Activated T-cell treated with anti-CD3 and anti-CD28 coated beads, Interleukin-2, amount 50 U/mL, for 48 hours (primary cell): ENCODE measurements at regions not wholly inside any gene's neighbourhood (a gene's known extent, or its start where the extent isn't known, plus 50 kb on each side); places are given as distances from the start of the nearest gene placed in this dataset.

Source experiments
- DNase-seq, 2 experiments: peaks; one replicate each; pipeline ENCODE4 v3.0.0-alpha.2; 2020

DNA sequence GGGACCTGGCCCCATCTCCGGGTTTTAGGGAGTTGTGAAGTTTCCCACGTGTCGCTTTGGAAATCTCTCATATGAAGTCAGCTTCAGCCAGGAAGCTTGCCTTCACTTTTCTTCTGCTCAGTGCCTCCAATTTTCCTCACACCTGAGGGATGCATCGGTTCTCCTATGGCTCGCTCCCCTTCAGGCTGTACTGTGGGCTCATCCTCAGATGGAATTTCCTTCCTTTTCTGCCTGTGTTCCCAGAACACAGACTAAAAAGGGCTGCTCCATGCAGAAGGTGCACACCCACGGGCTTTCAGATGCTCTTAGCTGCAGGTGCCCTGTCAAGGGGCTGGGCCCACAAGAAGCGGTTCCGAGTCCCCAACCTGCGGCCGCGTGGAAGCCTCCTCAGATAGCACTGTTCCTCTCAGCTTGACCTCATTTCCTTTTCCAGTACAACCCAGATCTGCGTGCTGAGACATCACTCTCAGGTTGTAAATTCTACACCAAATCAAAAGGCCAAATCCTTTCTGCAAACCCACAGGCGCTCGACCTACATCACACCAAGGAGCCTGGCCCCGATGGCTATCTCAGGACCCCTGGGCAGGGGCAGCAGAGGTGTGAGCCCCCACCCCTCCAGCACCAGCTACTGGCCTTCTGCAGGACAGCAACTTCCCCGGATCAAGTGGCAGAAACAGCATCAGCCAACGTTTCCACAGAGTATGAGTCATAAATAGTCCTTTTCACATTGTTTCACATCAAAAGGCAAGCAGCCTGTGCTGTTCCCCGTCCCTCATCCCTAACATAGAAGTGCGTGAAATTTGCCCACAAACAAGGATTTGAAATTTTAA lies 275.9 kb downstream of the ZNF536 start:
- no peak for DNase-seq

DNA sequence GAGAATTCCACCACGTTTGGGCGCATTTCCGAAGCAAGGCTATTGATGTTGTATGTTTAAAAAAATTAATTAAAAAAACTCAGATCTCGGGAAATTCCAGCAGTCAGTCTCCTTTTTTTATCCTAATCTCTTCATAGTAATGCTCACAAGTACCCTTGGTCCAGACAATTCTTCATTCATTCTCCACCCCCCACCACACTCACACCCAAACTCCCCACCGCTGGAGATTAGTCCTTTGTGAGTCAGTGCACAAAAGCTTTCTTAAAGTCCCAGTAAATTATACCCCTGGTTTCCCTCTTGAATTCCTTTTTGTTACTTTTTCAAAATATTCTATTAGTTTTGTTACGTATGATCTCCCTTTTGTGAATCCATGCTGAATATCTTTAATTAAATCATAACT lies 274.6 kb downstream of the ZNF536 start:
- no peak for DNase-seq

DNA sequence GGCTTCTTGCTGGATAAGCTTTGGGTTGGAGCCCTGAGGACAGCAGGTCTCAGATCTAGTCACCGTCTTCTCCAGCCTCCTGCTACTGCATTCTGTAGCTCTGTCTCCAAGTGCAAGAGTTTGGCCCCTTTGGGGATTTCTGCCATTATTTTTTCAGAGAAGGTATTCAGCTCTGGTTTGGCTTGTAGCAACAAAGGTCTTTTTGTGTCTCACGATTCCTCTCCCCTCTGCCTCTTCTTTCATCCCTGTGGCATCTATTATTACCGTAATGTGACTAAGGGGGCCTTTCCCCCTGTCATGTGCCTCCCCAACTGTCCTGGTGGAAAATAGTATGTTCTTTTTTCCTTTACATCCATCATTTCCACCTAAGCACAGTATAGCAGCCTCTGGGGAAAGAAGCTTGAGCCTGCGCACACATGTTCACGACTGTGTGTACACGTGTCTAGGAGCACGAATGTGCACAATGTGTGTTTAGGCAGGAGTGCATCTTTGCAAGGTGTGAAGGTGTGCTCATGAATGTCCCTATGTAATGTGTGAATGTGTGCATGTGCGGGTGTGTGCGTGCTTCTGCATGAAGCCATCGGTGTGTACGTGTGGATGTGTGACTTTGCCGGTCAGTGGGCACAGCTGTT lies 273.9 kb downstream of the ZNF536 start:
- no peak for DNase-seq

DNA sequence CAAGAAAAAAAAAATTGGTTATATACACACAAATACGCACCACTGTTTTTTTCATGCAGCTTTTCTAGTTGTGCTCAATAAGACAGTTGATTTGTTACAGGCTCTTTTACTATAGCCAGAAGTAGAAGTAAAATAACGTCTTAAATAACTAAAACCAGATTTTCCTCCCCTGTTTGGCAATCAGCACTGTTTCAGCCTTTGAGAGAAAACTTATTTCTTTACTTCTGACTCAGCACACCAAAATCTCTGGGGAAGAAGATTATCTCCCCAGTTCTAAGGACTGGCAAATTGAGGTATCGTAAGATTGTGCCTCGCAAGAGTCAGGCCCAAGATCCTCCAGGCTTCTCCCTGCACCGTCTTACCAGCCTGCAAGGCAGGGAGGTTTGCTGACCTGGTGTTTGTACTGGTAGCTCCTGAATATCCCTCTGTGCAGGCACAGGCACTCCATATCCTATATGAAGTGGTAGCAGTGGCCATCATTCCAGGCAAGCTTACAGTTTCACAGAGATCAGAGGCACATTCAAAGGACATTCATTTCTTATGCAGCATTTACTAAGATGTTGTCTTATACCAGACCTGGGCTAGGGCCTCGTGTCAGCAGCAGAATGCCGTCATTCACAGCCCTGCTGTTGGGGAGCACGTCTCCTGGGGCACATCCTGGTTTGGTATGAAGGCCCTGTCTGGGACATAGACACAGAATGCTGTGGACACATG lies 268.2 kb downstream of the ZNF536 start:
- DNase-seq: no peak

DNA sequence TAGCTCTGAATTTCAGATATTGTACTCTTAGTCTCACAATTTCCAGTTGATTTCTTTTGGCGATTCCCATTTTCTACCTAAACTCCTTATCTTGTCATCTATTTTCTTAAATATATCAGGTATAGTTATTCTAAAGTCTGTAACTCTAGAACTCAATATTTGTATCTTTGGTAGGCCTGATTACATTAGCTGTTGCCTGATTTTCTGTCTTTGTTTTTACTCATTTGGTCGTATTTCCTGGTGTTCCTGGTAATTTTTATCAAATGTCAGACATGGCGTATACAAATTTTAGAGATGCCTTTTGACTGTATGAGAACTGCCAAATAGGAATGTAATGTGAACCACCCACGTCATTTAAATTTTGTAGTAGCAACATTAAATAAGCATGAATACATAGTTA lies 266.7 kb downstream of the ZNF536 start:
- DNase-seq: no peak

DNA sequence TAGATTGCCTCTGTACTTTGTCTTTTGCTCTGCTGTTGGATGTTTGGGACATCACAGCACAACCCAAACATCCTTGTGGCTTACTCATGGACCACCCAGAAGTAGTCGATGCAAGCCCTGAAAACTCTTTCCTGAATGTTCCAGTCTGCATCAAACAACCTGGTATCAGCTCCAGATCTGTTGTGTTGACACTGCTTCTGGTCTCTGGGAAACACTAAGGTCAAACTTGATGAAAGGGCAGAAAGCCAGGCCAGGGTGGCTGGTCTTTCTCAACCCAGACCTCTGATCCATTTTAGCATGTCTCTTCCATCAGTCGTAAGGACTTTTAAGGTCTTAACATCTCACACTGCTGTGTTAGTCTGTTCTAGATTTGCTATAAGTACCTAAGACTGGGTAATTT lies 265.7 kb downstream of the ZNF536 start:
- DNase-seq: no peak

DNA sequence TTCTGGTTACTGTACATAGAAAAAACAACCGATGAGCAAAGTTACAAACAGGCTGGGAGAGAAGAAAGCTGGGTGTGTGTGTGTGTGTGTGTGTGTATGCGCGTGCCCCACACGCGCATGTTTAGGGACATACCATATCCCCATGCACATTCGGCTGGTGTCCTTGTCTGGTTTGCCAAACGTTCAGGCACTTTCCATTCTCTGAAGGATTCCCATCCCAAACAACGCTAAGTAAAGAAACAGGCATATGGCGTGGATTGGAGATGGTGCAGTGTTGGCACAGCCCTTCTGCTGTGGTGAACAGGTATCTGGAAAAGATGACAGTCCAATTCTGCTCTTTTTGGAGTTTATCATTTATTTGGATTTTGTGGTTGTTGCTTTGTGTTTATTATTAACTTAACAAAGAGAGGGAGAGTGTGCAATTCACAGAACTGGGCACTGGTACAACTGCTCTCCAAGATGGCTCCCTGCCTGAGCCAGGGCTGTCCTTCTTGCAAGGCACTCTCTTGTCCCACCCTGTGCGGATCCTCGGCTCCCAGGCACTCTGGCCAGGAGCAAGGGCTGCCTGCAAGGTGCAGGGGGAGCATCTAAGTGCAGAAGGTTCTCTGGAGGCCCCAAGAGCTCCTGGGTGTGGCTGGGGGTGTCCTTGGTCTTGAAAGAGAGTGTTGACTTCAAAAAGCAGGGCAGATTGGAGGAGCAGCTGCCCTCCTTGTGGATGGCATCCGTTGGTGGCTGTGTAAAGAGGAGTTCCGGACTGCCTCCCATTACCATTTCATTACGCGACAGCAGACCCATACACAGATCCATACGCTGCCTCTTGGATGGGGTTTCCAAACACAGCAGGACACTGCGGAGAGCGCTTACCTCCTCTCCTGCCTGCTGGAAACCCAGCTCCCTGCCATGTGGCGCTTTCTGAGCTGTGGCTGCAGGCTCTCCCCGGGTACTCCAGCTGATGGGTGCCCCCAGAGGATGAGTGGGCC lies 263.1 kb downstream of the ZNF536 start:
- no peak for DNase-seq

DNA sequence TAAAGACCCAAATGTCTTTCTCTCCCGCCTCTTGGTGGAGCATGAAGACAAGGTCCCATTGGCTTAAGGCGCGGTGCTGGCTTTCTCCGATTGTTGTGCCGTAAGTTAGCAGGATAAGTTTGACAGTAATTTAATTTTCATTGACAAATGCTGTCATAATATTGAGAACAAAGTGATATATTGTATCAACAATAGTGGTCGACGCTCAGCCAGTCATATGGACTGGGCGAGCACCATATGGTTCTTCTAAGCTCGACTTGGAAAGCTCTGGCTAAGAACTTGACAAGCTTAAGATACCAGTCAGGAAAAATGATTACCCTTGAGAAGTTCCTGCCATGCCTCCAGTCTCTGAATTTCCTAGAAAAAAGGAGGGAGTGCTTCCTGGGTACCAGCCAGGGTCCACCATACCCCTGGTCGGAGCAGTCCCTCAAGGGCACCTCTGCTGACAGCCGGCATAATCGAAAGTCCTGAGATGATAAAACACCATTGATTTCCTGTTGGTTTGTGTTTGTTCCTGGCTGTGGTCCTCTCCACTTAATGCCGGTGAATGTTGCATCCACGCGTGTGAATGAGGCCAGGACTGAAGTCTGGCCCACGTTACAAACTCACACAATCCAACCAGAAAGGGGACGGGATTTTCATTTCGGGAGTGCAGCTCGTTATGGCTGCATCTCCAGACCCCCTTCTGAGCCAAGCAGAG lies 262.1 kb downstream of the ZNF536 start:
- no peak for DNase-seq

DNA sequence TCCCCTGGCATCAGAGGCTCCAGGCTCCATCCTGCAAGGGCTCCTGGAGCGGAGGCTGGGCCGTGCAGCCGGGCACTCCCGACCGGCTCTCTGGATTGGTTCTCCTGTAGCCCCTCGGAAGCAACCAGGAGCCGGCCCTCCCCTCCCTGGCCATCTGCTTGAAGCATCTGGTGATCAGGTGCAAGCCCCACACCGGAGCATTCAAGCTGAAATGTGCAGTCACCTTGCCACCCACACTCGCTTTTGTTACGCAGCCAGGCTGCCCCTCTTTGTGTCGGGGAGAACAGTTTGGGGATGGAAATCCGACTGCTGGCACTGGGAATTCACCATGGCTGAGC lies 258.8 kb downstream of the ZNF536 start:
- DNase-seq: no peak

DNA sequence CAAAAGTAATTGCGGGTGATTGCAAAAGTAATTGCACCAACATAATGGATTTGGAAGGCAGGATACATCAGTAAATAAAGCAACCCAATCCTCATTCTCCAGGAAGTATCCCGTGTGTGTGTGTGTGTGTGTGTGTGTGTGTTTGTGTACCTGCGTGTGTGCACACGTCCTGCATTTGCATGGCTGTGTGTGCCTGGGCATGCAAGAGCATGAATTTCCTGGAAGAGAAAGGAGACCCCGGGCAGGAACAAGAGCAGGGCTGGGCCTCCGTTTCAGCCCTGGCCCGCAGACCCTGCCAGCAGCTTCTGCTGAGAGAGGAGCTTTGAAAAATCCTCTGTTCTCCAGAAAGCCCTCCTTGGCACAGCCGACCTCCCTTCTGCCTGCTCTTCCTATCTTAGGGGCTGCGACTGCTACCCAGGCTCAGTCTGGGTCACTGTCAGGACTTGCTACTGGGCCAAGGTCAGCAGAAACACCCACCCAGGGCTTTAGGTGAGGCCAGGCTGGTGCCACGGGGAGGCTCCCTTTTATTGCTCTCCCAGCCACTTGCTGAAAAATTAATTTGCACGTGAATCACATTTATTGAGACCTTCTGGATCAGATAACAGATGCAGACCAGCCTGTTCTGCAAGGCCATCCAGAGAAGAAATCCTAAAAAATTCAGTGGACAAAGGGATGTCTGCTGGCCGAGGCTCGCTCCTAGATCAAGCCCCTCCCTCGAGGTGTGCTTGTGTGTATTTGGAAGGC lies 258.3 kb downstream of the ZNF536 start:
- no peak for DNase-seq

DNA sequence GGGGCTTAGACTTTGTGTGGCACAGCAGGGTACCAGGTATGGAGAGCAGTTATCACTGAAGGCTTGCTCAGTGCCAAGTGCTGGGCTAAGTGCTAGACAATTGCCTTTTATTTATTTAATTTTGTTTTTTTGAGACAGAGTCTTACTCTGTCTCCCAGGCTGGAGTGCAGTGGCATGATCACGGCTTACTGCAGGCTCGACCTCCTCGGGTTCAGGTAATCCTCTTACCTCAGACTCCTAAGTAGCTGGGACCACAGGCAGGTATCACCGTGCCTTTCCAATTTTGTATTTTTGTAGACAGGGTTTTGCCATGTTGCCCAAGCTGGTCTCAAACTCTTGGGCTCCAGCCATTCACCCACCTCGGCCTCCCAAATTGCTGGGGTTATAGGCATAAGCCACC lies 256.9 kb downstream of the ZNF536 start:
- DNase-seq: no peak

DNA sequence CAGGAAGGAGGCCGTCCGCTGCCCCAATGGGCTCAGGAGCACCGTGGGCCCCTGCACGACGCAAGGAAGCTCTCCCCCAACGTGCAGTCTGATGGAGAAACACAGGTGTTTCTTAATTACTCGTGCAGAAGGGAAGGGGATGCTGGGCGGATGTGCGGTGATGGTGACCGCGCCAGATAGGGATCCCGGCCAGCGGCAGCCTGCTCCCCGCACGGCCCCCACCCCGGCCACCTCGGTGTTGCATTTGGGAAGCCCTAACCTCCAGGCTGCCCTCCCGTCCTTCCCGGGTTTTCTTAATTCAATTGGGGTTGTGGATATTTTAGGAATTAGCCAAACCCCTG lies 254.4 kb downstream of the ZNF536 start:
- no peak for DNase-seq

DNA sequence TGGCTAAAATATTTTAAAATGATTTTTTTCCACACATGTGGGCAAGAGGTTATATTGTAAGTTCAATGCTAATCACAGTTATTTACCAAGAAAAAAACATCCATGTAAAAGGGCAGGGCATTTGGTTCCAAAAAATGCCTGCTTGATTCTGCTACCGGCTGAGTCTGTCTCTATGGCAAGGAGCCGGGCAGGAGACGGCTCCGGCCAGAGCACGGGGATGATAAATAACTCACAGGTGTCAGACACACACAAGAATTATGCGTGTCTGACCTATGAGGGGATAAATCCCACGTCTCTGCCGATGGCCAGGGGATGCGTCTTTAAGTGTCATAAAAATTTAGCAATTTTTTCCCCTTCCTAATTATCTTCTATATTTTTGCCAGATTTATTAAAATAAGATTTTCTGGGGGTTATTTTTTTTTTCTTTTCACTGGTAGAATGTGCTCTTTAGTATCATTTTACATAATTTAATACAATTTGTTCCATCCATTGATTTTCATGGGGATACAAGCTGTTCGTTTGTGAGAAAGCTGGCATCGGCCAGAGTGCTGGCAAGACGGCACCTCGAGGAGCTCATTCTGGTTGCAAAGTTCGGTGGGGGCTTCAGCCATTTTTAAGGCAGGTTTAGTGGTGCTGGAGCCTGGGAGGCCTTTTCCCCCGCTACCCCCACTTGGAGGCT lies 253.9 kb downstream of the ZNF536 start:
- no peak for DNase-seq

DNA sequence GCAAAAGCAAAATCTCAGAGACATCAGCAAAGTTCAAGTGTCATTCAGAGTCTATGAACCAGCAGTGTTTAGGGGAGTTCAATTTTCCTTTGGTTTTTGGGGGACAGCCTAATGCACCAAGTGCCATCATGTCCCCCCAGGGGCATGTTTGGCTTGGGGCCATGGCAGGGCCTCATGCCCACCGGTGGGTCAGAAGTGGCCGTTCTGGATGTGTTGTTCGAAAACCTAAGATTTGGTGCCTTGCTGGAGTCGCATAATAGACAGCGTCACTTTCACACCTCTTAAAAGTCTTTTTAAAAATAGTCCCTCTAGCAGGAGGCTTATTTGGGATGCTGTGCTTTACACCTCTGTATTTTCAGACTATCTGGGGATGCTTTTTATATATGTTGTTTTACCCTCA lies 250.1 kb downstream of the ZNF536 start:
- no peak for DNase-seq

DNA sequence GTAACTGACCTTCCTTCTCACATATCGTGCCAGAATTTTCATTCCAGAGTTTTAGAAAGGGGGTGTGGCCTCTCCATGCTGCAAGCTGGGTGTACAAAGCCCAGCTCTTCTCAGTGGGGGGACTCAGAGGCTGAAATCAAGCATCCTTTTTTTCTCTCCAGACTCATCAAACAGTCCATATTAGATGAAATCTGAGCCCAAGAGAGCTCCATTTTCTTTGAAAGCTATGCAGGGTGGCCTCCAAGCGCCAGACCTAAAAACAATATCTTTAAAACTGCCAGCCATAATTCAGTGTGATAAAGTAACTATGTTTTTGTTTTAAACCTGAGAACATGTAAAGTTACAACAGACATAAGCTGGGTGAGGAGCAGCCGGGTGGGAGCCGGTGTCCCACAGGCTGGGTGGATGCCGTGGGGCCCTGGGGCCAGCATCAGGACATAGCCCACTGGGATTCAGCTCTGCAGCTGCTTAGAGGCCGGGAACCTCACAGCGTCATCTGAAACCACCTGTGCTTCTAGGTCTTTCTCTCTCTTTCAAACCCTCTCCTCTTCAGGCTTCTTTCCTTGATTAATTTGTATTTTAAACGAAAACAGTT lies 249.2 kb downstream of the ZNF536 start:
- DNase-seq: no peak

DNA sequence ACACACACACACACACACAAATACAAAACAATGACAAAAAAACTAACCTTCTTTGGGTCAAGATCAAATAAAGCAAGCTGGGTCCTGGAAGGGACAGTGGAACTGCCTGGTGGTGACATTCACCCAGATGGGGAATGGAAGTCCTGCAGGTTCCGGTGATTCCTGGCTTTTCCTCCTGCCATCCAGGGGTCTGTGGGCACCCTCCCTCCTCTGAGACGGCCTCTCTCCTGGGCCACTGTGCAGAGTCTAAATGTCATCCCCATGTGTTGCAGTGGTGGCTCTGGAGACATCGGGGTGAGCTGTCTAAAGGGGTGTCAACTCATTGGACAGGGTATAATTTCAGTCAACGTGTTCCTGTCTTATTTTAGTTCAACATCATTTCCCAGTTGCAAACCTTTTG lies 248.2 kb downstream of the ZNF536 start:
- DNase-seq: no peak

DNA sequence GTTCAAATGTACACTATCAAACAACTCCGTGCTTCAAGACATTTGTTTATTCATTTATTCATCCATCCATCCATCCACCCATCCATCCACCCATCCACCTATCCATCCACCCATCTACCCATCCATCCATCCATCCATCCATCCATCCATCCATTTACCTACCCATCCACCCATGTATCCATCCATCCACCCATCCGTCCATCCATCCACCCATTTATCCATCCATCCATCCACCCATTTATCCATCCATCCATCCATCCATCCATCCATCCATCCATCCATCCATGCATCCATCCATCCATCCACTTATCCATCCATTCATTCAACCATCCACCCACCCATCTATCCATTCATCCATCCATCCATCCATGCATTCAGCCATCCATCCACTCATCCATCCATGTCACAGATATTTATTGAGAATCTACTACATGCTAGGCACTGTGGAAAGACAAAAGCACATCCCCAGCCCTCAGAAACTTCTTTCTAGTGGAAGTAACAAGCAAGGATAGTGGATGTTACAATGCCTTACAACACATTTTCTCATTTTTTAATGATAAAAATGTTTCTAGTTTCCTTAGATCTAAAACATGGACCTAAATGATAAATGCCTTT lies 237.6 kb downstream of the ZNF536 start:
- DNase-seq: no peak

DNA sequence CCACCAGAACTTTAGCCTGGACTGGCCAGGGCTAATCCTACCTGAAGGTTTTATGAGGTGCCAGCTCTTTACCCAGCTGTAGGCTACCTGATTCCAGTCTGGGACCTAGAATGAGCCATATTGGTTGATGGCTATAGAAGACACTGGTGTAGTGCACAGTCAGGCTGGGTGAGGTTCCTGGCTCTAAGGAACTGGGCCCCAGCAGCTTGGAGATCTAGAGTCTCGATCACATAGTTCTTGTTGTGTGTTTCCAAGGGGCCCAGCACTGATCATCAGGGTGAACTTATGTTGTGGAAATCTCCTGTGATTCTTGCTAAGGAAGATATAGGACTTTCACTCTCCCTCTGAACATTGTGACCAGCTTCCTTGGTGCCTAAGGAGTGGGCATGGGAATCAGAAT lies 236.3 kb downstream of the ZNF536 start:
- DNase-seq: no peak
